ENCODE measurements at regions not wholly inside any gene's neighbourhood (a gene's known extent, or its start where the extent isn't known, plus 50 kb on each side); places are given as distances from the start of the nearest gene placed in this dataset.
A peak's percentile ranks its signal among the peaks of the same experiment; 100 is the strongest.

GRCh38 chr21:34201001-34201400, 127.6 kb downstream of the MRPS6 start:
- Histone ChIP-seq H3K27ac (peak overlapping the region in 4 of 5 donors; percentile 63 to 86 (median 74)), H3K36me3 (replicated peaks in 1 of 2) (no peaks in the 10 kb centered on the region), H3K4me1 (replicated peaks in 1 of 2) (peaks cover 11 to 47% of the 10 kb centered on the region in 2 donors), H3K27me3 (no peaks in the 10 kb centered on the region), H3K4me3 (peak overlapping the region in 1 of 4 donors; percentile 54), H3K9me3 (replicated peaks in 1 of 3) (no peaks in the 10 kb centered on the region)
- intact Hi-C loops (cut with DNase I) = loop anchor here in 1 of 2 donors (5.0 kb wide), 1 partner anchor 129 kb away; the partner anchor contains the start of genes MRPS6 and SLC5A3
- DNase-seq = peak in 2 of 7 donors; percentile 32 to 33
- 80 to 86% (median 84%) methylated on average over 3 of the region's 3 CpGs for WGBS, 4 donors
- TF ChIP-seq POLR2A (IDR thresholded peaks at IDR 0.05) (no peak), CTCF (IDR thresholded peaks at IDR 0.05) (no peak)

- no peaks in the 10 kb centered on the region for H3K27me3 ChIP-seq
- H3K4me3 ChIP-seq = peak overlapping the region in 2 of 4 donors; percentile 25 to 54
- no peaks in the 10 kb centered on the region for H3K36me3 ChIP-seq (replicated peaks in 1 of 2)
- H3K9me3 ChIP-seq (replicated peaks in 1 of 3) = no peaks in the 10 kb centered on the region
- intact Hi-C loops (cut with DNase I) = loop anchor here in 1 of 2 donors (5.0 kb wide), 1 partner anchor 129 kb away; the partner anchor contains the start of genes MRPS6 and SLC5A3
- no peak for TF ChIP-seq POLR2A (IDR thresholded peaks at IDR 0.05)
- TF ChIP-seq CTCF (IDR thresholded peaks at IDR 0.05) = no peak
- peak overlapping the region in 4 of 5 donors; percentile 63 to 86 (median 74) for H3K27ac ChIP-seq
- peaks cover 11 to 52% of the 10 kb centered on the region in 2 donors for H3K4me1 ChIP-seq (replicated peaks in 1 of 2)
- 3 to 6% (median 5%) methylated on average over 6 of the region's 6 CpGs for WGBS, 4 donors
- DNase-seq = no peak
These were observed 128.1 kb downstream of the MRPS6 start for GRCh38 chr21:34201481-34201858.

GRCh38 chr21:34202553-34203372, 129.4 kb downstream of the MRPS6 start:
- 45 to 71% (median 61%) methylated on average over 25 of the region's 25 CpGs for WGBS, 4 donors
- Histone ChIP-seq H3K4me1 (replicated peaks in 1 of 2) (peaks cover 11 to 54% of the 10 kb centered on the region in 2 donors), H3K4me3 (peak overlapping the region in 1 of 4 donors; percentile 54), H3K27me3 (no peaks in the 10 kb centered on the region), H3K27ac (peak overlapping the region in 4 of 5 donors; percentile 63 to 86 (median 74)), H3K9me3 (replicated peaks in 1 of 3) (no peaks in the 10 kb centered on the region), H3K36me3 (replicated peaks in 1 of 2) (no peaks in the 10 kb centered on the region)
- DNase-seq = peak; percentile 50 to 72 (median 58)
- intact Hi-C loops (cut with DNase I) = loop anchor here in 1 of 2 donors (5.0 kb wide), 1 partner anchor 130 kb away; the partner anchor contains the start of genes MRPS6 and SLC5A3
- no peak for TF ChIP-seq CTCF (IDR thresholded peaks at IDR 0.05)
- no peak for TF ChIP-seq POLR2A (IDR thresholded peaks at IDR 0.05)

GRCh38 chr21:34203851-34204420, 130.6 kb downstream of the MRPS6 start:
- intact Hi-C loops (cut with DNase I) = loop anchor here in 1 of 2 donors (5.0 kb wide), 1 partner anchor 132 kb away; the partner anchor contains the start of genes MRPS6 and SLC5A3
- H3K4me1 ChIP-seq (replicated peaks in 1 of 2) = peaks cover 11 to 52% of the 10 kb centered on the region in 2 donors
- no peaks in the 10 kb centered on the region for H3K27me3 ChIP-seq
- no peak overlapping the region for H3K4me3 ChIP-seq
- TF ChIP-seq POLR2A (IDR thresholded peaks at IDR 0.05) = no peak
- TF ChIP-seq CTCF (IDR thresholded peaks at IDR 0.05) = no peak
- H3K36me3 ChIP-seq (replicated peaks in 1 of 2) = no peaks in the 10 kb centered on the region
- no peak for DNase-seq
- 73 to 78% (median 77%) methylated on average over 9 to 11 of the region's 11 CpGs for WGBS, 4 donors
- no peaks in the 10 kb centered on the region for H3K9me3 ChIP-seq (replicated peaks in 1 of 3)
- H3K27ac ChIP-seq = peak overlapping the region in 1 of 5 donors; percentile 86
